Dermis blood vessel endothelial cell (primary cell): ENCODE measurements at regions not wholly inside any gene's neighbourhood (a gene's known extent, or its start where the extent isn't known, plus 50 kb on each side); places are given as distances from the start of the nearest gene placed in this dataset.

ENCODE experiments used
- DNase-seq: peaks from one replicate; pipeline ENCODE4 v3.0.0; 2010

- no peak for DNase-seq
Measured at GRCh38 chr15:61467823-61468222, 238.7 kb upstream of the RORA start.

- DNase-seq, result peak; percentile 56
Measured at GRCh38 chr15:61459785-61460707, 230.9 kb upstream of the RORA start.

- DNase-seq, result no peak
Measured at GRCh38 chr15:61457050-61457733, 228.1 kb upstream of the RORA start.

- no peak for DNase-seq
Measured at GRCh38 chr15:61449186-61449702, 220.1 kb upstream of the RORA start.

- no peak for DNase-seq
Measured at GRCh38 chr15:61447981-61448380, 218.9 kb upstream of the RORA start.

GRCh38 chr15:61444585-61444984 lies 215.5 kb upstream of the RORA start:
- DNase-seq, result no peak

GRCh38 chr15:61442821-61443220 lies 213.7 kb upstream of the RORA start:
- DNase-seq, result no peak

GRCh38 chr15:61441891-61442290 lies 212.8 kb upstream of the RORA start:
- no peak for DNase-seq

GRCh38 chr15:61426466-61426865 lies 197.4 kb upstream of the RORA start:
- no peak for DNase-seq

GRCh38 chr15:61425934-61426333 lies 196.8 kb upstream of the RORA start:
- DNase-seq, result no peak

GRCh38 chr15:61422773-61423172 lies 193.7 kb upstream of the RORA start:
- DNase-seq, result no peak

GRCh38 chr15:61421938-61422337 lies 192.8 kb upstream of the RORA start:
- no peak for DNase-seq

GRCh38 chr15:61421470-61421869 lies 192.4 kb upstream of the RORA start:
- DNase-seq, result no peak

GRCh38 chr15:61420546-61420945 lies 191.4 kb upstream of the RORA start:
- no peak for DNase-seq

- DNase-seq, result no peak
Measured at GRCh38 chr15:61415617-61416120, 186.6 kb upstream of the RORA start.

GRCh38 chr15:61411902-61412510 lies 182.9 kb upstream of the RORA start:
- DNase-seq, result no peak

- no peak for DNase-seq
Measured at GRCh38 chr15:61410662-61411061, 181.6 kb upstream of the RORA start.

GRCh38 chr15:61404567-61404966 lies 175.5 kb upstream of the RORA start:
- no peak for DNase-seq

- no peak for DNase-seq
Measured at GRCh38 chr15:61403884-61404283, 174.8 kb upstream of the RORA start.

GRCh38 chr15:61401903-61402698 lies 173.0 kb upstream of the RORA start:
- no peak for DNase-seq

GRCh38 chr15:61398310-61398709 lies 169.2 kb upstream of the RORA start:
- no peak for DNase-seq

GRCh38 chr15:61396235-61396919 lies 167.3 kb upstream of the RORA start:
- no peak for DNase-seq
